Panc1 (cell line): ENCODE measurements at regions not wholly inside any gene's neighbourhood (a gene's known extent, or its start where the extent isn't known, plus 50 kb on each side); places are given as distances from the start of the nearest gene placed in this dataset.

Experiments
- POLR2AphosphoS5 ChIP-seq: IDR thresholded peaks from 2 replicates; pipeline ENCODE4 v1.6.1; 2012; ENCODE audit warnings: mild to moderate bottlenecking, low read depth, low read length, moderate library complexity
- SIN3A ChIP-seq: IDR thresholded peaks from 2 replicates; pipeline ENCODE4 v1.6.1; 2012; ENCODE audit warnings: low read depth, mild to moderate bottlenecking, low read length, moderate library complexity, borderline replicate concordance; ENCODE audit not compliant: insufficient read depth
- TCF7L2 ChIP-seq: IDR thresholded peaks from 2 replicates; pipeline ENCODE4 v1.6.1; 2011; ENCODE audit warnings: mild to moderate bottlenecking, low read depth, low read length, inconsistent platforms
- TF ChIP-seq, protein P1 (sequence below): fragments of 450-650 bp; IDR thresholded peaks from 2 replicates; pipeline ENCODE4 v1.5.1; 2017; ENCODE audit warnings: mild to moderate bottlenecking
- TF ChIP-seq, protein P2 (sequence below), 2 experiments: IDR thresholded peaks; 2 replicates each; pipeline ENCODE4 v1.6.1; 2011 to 2012; ENCODE audit warnings: low read depth in 2 of 2, control low read depth in 1 of 2, low read length in 1 of 2, mild to moderate bottlenecking in 1 of 2, moderate library complexity in 1 of 2; ENCODE audit not compliant: insufficient read depth in 1 of 2

DNA sequence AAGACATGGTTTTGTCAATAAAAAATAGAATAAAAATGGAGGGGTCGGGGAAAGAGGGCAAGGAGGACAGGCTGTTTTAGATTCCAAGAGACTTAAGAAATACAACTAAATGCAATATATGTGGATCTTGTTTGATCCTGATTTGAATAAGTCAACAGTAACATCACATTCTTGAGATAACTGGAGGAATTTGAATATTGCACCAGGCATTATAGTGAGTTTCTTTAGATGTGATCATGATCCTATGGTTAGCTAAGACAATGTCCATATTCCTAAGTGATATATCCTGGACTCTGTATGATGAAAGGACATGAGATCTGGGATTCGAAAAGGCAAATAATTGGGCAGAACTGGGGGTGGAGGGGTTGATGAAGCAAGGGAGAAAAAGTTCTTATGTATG, 311.8 kb downstream of the PLPP3 start:
- TF ChIP-seq POLR2AphosphoS5: no peak
- TF ChIP-seq, protein P1, sequence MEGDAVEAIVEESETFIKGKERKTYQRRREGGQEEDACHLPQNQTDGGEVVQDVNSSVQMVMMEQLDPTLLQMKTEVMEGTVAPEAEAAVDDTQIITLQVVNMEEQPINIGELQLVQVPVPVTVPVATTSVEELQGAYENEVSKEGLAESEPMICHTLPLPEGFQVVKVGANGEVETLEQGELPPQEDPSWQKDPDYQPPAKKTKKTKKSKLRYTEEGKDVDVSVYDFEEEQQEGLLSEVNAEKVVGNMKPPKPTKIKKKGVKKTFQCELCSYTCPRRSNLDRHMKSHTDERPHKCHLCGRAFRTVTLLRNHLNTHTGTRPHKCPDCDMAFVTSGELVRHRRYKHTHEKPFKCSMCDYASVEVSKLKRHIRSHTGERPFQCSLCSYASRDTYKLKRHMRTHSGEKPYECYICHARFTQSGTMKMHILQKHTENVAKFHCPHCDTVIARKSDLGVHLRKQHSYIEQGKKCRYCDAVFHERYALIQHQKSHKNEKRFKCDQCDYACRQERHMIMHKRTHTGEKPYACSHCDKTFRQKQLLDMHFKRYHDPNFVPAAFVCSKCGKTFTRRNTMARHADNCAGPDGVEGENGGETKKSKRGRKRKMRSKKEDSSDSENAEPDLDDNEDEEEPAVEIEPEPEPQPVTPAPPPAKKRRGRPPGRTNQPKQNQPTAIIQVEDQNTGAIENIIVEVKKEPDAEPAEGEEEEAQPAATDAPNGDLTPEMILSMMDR: no peak
- TF ChIP-seq SIN3A: no peak
- TF ChIP-seq, protein P2, sequence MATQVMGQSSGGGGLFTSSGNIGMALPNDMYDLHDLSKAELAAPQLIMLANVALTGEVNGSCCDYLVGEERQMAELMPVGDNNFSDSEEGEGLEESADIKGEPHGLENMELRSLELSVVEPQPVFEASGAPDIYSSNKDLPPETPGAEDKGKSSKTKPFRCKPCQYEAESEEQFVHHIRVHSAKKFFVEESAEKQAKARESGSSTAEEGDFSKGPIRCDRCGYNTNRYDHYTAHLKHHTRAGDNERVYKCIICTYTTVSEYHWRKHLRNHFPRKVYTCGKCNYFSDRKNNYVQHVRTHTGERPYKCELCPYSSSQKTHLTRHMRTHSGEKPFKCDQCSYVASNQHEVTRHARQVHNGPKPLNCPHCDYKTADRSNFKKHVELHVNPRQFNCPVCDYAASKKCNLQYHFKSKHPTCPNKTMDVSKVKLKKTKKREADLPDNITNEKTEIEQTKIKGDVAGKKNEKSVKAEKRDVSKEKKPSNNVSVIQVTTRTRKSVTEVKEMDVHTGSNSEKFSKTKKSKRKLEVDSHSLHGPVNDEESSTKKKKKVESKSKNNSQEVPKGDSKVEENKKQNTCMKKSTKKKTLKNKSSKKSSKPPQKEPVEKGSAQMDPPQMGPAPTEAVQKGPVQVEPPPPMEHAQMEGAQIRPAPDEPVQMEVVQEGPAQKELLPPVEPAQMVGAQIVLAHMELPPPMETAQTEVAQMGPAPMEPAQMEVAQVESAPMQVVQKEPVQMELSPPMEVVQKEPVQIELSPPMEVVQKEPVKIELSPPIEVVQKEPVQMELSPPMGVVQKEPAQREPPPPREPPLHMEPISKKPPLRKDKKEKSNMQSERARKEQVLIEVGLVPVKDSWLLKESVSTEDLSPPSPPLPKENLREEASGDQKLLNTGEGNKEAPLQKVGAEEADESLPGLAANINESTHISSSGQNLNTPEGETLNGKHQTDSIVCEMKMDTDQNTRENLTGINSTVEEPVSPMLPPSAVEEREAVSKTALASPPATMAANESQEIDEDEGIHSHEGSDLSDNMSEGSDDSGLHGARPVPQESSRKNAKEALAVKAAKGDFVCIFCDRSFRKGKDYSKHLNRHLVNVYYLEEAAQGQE (IDR thresholded peaks at IDR 0.05; ENCODE audit: insufficient read depth in 1 of 2, low read depth in 2 of 2, low read length in 1 of 2): no peak
- TF ChIP-seq TCF7L2: no peak
